ENCODE measurements at regions not wholly inside any gene's neighbourhood (a gene's known extent, or its start where the extent isn't known, plus 50 kb on each side); places are given as distances from the start of the nearest gene placed in this dataset.
"Not testable (repeated sequence)": the region's sequence is repeated elsewhere in the genome, so short reads cannot be mapped to it uniquely, and the experiment has no call there.

DNA sequence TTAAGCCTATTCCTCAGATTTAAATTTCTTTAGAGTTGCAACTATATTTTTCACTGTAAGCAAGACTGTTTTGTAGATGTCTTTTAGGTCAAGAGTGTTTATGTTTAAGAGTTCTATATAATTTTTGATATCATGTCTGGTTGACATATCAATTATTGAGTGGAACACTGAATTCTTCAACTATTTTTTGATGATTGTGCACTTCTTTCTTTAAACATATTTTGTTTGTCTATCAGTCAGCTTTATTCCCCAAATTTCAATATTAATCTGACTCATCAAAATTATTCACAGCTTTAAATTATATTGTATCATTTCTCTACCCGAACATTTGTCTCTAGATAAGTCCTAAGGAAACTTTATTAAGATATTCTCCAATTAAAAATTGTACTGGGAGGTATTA lies 933.6 kb upstream of the ROBO1 start:
- DNase-seq = no peak

GRCh38 chr3:80697291-80697690 lies 929.5 kb upstream of the ROBO1 start:
- DNase-seq = no peak

DNA sequence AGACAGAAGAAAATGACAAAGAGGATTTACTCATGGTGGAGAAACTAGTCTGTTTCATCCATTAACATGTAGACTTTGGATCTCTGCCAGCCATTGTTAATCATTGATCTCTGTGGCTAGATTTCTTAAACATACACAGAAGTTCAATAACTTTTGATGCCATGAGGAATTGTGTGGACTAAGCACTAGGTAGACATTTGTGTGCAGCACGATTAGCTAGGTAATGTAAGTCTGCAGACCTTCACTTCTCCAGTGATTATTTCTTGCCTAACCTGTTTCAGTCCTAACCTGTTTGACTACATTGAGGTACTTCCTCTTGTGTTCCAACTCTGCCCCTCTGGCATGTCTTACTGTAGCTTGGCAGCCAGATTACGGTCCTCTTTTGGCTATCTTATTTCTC lies 928.5 kb upstream of the ROBO1 start:
- DNase-seq = peak; percentile 74

GRCh38 chr3:80688814-80689213 lies 921.0 kb upstream of the ROBO1 start:
- DNase-seq = peak; percentile 28

- DNase-seq = no peak
Measured at GRCh38 chr3:80682951-80683350, 915.2 kb upstream of the ROBO1 start.

GRCh38 chr3:80682235-80682634 lies 914.4 kb upstream of the ROBO1 start:
- no peak for DNase-seq

GRCh38 chr3:80677796-80678195 lies 910.0 kb upstream of the ROBO1 start:
- DNase-seq = no peak

GRCh38 chr3:80676866-80677265 lies 909.1 kb upstream of the ROBO1 start:
- DNase-seq = no peak

DNA sequence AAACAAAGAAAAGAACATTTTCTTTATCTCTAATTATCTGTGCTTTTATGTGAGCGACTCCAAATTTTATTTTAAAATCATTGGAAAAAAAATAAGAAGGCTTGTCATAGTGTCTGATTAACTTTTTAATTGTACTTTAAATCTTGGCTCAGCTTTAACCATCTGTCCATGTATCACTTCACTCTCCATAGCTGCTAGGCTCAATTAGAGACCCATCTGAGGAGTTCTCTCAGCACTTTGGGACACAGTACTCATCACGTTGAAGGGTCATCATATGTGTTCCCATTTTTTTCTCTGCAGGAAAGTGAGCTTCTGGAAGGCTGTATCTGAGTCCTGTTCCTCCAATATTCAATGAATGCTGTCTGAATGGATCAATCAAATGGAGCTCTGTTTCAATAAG lies 908.5 kb upstream of the ROBO1 start:
- DNase-seq = no peak

DNA sequence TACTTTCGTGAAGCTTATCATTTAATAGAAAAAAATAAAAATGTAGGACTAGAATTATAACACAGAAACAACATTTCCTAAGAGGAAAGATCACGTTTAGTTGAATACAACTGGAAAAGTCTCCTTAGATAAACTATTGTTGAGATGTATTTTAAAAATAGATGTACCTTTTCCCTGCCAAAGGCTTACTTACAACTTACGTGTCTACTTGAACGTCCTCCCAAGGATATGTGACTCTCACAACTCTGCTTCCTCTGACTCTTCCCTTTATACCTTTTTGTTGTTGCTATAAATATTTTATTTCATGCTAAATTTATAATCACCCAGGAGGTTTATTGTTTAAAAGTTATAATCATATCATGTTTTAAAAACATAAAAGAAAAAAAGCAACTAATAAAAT lies 908.0 kb upstream of the ROBO1 start:
- no peak for DNase-seq

- DNase-seq = no peak
Measured at GRCh38 chr3:80668600-80669294, 900.9 kb upstream of the ROBO1 start.

GRCh38 chr3:80668100-80668499 lies 900.3 kb upstream of the ROBO1 start:
- DNase-seq = no peak

- no peak for DNase-seq
Measured at GRCh38 chr3:80663426-80663825, 895.6 kb upstream of the ROBO1 start.

- no peak for DNase-seq
Measured at GRCh38 chr3:80655216-80655615, 887.4 kb upstream of the ROBO1 start.

- DNase-seq = no peak
Measured at GRCh38 chr3:80649170-80649569, 881.4 kb upstream of the ROBO1 start.

DNA sequence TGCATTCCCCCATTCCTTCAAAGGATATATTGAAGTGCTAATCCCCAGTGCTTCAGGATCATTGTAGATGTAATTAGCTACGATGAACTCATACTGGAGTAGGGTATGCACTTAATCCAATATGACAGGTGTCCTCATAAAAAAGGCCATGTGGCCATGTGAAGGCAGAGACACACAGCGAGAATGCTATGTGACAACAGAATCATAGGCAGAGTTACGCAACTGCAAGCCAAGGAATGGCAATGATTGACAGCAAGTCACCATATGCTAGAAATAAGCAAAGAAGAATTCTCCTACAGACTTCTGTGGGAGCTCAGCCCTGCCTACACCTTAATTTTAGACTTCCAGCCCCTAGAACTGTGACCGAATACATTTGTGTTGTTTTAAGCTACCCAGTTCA lies 875.6 kb upstream of the ROBO1 start:
- DNase-seq = no peak

GRCh38 chr3:80618295-80619256 lies 850.8 kb upstream of the ROBO1 start:
- DNase-seq = no peak

- DNase-seq = no peak
Measured at GRCh38 chr3:80612366-80612765, 844.6 kb upstream of the ROBO1 start.

DNA sequence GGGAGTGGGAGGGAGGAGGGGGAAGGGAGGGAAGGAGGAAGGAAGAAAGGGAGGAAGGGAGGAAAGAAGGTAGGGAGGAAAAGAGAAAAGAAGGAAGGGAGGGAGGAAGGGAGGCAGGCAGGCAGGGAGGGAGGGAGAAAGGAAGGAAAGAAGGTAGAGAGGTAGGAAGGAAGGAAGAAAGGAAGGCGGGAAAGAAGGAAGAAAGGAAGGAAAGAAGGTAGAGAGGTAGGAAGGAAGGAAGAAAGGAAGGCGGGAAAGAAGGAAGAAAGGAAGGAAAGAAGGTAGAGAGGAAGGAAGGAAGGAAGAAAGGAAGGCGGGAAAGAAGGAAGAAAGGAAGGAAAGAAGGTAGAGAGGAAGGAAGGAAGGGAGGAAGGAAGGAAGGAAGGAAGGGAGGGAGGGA lies 840.3 kb upstream of the ROBO1 start:
- DNase-seq = not testable (repeated sequence)

- no peak for DNase-seq
Measured at GRCh38 chr3:80606073-80606472, 838.3 kb upstream of the ROBO1 start.

- DNase-seq = no peak
Measured at GRCh38 chr3:80601479-80601878, 833.7 kb upstream of the ROBO1 start.

DNA sequence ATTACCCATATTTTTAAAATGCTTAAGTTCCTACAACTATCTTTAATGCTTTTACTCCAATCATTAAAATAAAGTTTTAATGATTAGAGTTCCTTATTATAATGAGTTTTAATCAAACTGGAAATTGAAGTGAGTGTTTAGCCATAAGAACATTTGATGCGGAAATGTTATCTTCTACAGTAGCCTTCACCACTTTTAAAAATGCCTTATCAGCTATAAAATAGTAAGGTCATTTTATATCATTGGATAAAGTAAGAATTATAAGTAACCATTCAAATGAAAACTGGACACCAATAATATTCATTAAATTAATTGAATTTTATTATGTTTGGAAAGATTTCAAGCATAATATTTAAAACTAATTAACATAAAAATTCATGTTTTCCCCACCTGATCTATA lies 825.0 kb upstream of the ROBO1 start:
- DNase-seq = no peak

GRCh38 chr3:80586338-80586737 lies 818.5 kb upstream of the ROBO1 start:
- DNase-seq = no peak

GRCh38 chr3:80580146-80580545 lies 812.3 kb upstream of the ROBO1 start:
- DNase-seq = no peak
